ENCODE measurements at regions not wholly inside any gene's neighbourhood (a gene's known extent, or its start where the extent isn't known, plus 50 kb on each side); places are given as distances from the start of the nearest gene placed in this dataset.
"Not testable (repeated sequence)": the region's sequence is repeated elsewhere in the genome, so short reads cannot be mapped to it uniquely, and the experiment has no call there.

GRCh38 chr14:30330445-30330844 lies 228.5 kb upstream of the G2E3 start:
- no peak for FAIRE-seq

- FAIRE-seq: no peak
Observed at GRCh38 chr14:30331030-30331429, 227.9 kb upstream of the G2E3 start.

- FAIRE-seq: no peak
Observed at GRCh38 chr14:30332374-30332773, 226.6 kb upstream of the G2E3 start.

- FAIRE-seq: no peak
Observed at GRCh38 chr14:30333934-30334333, 225.0 kb upstream of the G2E3 start.

GRCh38 chr14:30337456-30337855 lies 221.5 kb upstream of the G2E3 start:
- FAIRE-seq: no peak

GRCh38 chr14:30339311-30339901 lies 219.6 kb upstream of the G2E3 start:
- FAIRE-seq: no peak

- no peak for FAIRE-seq
Observed at GRCh38 chr14:30340495-30340894, 218.5 kb upstream of the G2E3 start.

GRCh38 chr14:30345511-30345910 lies 213.4 kb upstream of the G2E3 start:
- FAIRE-seq: no peak

GRCh38 chr14:30348445-30348844 lies 210.5 kb upstream of the G2E3 start:
- no peak for FAIRE-seq

- no peak for FAIRE-seq
Observed at GRCh38 chr14:30349520-30349919, 209.4 kb upstream of the G2E3 start.

GRCh38 chr14:30354439-30354838 lies 204.5 kb upstream of the G2E3 start:
- FAIRE-seq: no peak

- FAIRE-seq: no peak
Observed at GRCh38 chr14:30355431-30355913, 203.5 kb upstream of the G2E3 start.

GRCh38 chr14:30356438-30357202 lies 202.3 kb upstream of the G2E3 start:
- FAIRE-seq: no peak

- FAIRE-seq: no peak
Observed at GRCh38 chr14:30357791-30358190, 201.2 kb upstream of the G2E3 start.

GRCh38 chr14:30362369-30363218 lies 196.4 kb upstream of the G2E3 start:
- no peak for FAIRE-seq

GRCh38 chr14:30363219-30363880 lies 195.6 kb upstream of the G2E3 start:
- FAIRE-seq: not testable (repeated sequence)

GRCh38 chr14:30369502-30370180 lies 189.3 kb upstream of the G2E3 start:
- FAIRE-seq: no peak

- no peak for FAIRE-seq
Observed at GRCh38 chr14:30373053-30373452, 185.9 kb upstream of the G2E3 start.

GRCh38 chr14:30373526-30373925 lies 185.4 kb upstream of the G2E3 start:
- FAIRE-seq: no peak

GRCh38 chr14:30375296-30375892 lies 183.6 kb upstream of the G2E3 start:
- FAIRE-seq: no peak

- FAIRE-seq: no peak
Observed at GRCh38 chr14:30381861-30382480, 177.0 kb upstream of the G2E3 start.

GRCh38 chr14:30385925-30386324 lies 173.0 kb upstream of the G2E3 start:
- no peak for FAIRE-seq

Measured in islet of Langerhans (tissue), 1 donor.